SU-DHL-6 (cell line): ENCODE measurements at regions not wholly inside any gene's neighbourhood (a gene's known extent, or its start where the extent isn't known, plus 50 kb on each side); places are given as distances from the start of the nearest gene placed in this dataset.

Experiments
- H2AFZ ChIP-seq: fragments of 200-600 bp; sonication (generic); 2 replicates; pipeline ENCODE4 v1.6.1; 2014; ENCODE audit warnings: low read depth, mild to moderate bottlenecking, moderate library complexity, mixed read lengths, antibody characterized with exemption, low read length; ENCODE audit not compliant: severe bottlenecking
- H3F3A ChIP-seq: fragments of 200-600 bp; shearing (Covaris generic); 2 replicates; pipeline ENCODE4 v1.6.0; 2016; ENCODE audit warnings: antibody characterized with exemption, mild to moderate bottlenecking; ENCODE audit not compliant: insufficient read depth
- H3K27ac ChIP-seq: fragments of 200-600 bp; sonication (generic); 2 replicates; pipeline ENCODE4 v1.5.1; 2016; ENCODE audit warnings: low read depth, mild to moderate bottlenecking, low read length, moderate library complexity, mixed read lengths
- H3K27me3 ChIP-seq: fragments of 200-600 bp; sonication (generic), shearing (Covaris generic); 2 replicates; pipeline ENCODE4 v1.6.0; 2014; ENCODE audit warnings: mild to moderate bottlenecking, low read length
- H3K36me3 ChIP-seq: fragments of 200-600 bp; sonication (generic); 2 replicates; pipeline ENCODE4 v1.6.1; 2014; ENCODE audit warnings: mild to moderate bottlenecking, low read length, mixed read lengths
- H3K4me2 ChIP-seq: fragments of 300-600, 200-600 bp; shearing (Covaris generic), sonication (generic); 2 replicates; pipeline ENCODE4 v1.6.0; 2014; ENCODE audit warnings: low read length, low read depth, mild to moderate bottlenecking; ENCODE audit not compliant: poor library complexity, severe bottlenecking
- H3K4me3 ChIP-seq: fragments of 200-600 bp; sonication (generic); 2 replicates; pipeline ENCODE4 v1.5.1; 2014; ENCODE audit warnings: antibody characterized with exemption, low read length, mild to moderate bottlenecking, mixed read lengths; ENCODE audit not compliant: insufficient read depth, poor library complexity, severe bottlenecking
- H3K79me2 ChIP-seq: fragments of 200-600 bp; sonication (generic); 2 replicates; pipeline ENCODE4 v1.6.1; 2014; ENCODE audit warnings: mild to moderate bottlenecking, low read length, moderate library complexity; ENCODE audit not compliant: insufficient read depth
- H3K9ac ChIP-seq: fragments of 200-600 bp; sonication (generic); 2 replicates; pipeline ENCODE4 v1.7.0; 2014; ENCODE audit warnings: mild to moderate bottlenecking, low read length
- H3K9me2 ChIP-seq: fragments of 200-600 bp; sonication (generic); replicated peaks from 2 replicates; pipeline ENCODE4 v1.6.1; 2014; ENCODE audit warnings: low read length; ENCODE audit not compliant: insufficient read depth
- H3K9me3 ChIP-seq: fragments of 200-600 bp; sonication (generic); 2 replicates; pipeline ENCODE4 v1.6.1; 2014; ENCODE audit warnings: low read length, mixed read lengths; ENCODE audit not compliant: insufficient read depth
- H4K20me1 ChIP-seq: fragments of 200-600 bp; sonication (generic); 2 replicates; pipeline ENCODE4 v1.6.1; 2014; ENCODE audit warnings: low read depth, mild to moderate bottlenecking, antibody characterized with exemption, low read length, moderate library complexity, mixed read lengths
- EZH2phosphoT487 ChIP-seq: fragments of 200-600 bp; sonication (generic), shearing (Covaris generic); conservative IDR thresholded peaks from 2 replicates; pipeline ENCODE4 v1.6.1; 2018; ENCODE audit warnings: mild to moderate bottlenecking, antibody characterized with exemption, low read length, moderate library complexity, mixed read lengths
- TF ChIP-seq, protein P1 (sequence below): fragments of 200-600 bp; sonication (generic); IDR thresholded peaks from one replicate; pipeline ENCODE4 v1.5.1; 2017; ENCODE audit warnings: antibody characterized with exemption, mild to moderate bottlenecking, low read length, moderate library complexity; ENCODE audit not compliant: insufficient read depth, poor library complexity, severe bottlenecking

DNA sequence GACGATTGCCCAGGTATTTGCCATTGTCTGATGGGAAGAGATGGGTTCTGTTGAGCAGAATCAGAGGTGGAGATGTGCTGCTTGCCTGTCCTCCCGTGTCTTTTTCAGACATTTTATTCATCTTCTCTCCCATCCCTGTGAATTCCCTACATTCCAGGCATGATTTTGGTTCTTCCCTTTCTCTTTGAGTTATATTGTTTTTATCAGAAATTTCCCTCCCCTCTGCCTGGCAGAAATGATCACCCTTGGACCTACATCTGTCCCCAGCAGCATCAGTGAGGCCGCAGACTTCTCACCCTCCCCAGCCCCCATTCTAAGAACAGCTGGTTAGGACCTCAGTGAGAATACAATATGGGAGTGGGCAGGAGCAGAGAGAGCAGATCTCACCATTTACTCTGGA, 640.2 kb downstream of the CCDC171 start:
- TF ChIP-seq, protein P1, sequence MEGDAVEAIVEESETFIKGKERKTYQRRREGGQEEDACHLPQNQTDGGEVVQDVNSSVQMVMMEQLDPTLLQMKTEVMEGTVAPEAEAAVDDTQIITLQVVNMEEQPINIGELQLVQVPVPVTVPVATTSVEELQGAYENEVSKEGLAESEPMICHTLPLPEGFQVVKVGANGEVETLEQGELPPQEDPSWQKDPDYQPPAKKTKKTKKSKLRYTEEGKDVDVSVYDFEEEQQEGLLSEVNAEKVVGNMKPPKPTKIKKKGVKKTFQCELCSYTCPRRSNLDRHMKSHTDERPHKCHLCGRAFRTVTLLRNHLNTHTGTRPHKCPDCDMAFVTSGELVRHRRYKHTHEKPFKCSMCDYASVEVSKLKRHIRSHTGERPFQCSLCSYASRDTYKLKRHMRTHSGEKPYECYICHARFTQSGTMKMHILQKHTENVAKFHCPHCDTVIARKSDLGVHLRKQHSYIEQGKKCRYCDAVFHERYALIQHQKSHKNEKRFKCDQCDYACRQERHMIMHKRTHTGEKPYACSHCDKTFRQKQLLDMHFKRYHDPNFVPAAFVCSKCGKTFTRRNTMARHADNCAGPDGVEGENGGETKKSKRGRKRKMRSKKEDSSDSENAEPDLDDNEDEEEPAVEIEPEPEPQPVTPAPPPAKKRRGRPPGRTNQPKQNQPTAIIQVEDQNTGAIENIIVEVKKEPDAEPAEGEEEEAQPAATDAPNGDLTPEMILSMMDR = no peak
- TF ChIP-seq EZH2phosphoT487 = no peak
- H2AFZ ChIP-seq = no peak overlapping the region
- no peaks in the 10 kb centered on the region for H3K79me2 ChIP-seq
- no peaks in the 10 kb centered on the region for H3K9me2 ChIP-seq
- no peak overlapping the region for H3K27ac ChIP-seq
- no peaks in the 10 kb centered on the region for H3K27me3 ChIP-seq
- H3K4me2 ChIP-seq = no peak overlapping the region
- H3K36me3 ChIP-seq = no peaks in the 10 kb centered on the region
- H4K20me1 ChIP-seq = no peaks in the 10 kb centered on the region
- no peaks in the 10 kb centered on the region for H3F3A ChIP-seq
- no peaks in the 10 kb centered on the region for H3K9me3 ChIP-seq
- H3K9ac ChIP-seq = no peak overlapping the region
- no peak overlapping the region for H3K4me3 ChIP-seq

DNA sequence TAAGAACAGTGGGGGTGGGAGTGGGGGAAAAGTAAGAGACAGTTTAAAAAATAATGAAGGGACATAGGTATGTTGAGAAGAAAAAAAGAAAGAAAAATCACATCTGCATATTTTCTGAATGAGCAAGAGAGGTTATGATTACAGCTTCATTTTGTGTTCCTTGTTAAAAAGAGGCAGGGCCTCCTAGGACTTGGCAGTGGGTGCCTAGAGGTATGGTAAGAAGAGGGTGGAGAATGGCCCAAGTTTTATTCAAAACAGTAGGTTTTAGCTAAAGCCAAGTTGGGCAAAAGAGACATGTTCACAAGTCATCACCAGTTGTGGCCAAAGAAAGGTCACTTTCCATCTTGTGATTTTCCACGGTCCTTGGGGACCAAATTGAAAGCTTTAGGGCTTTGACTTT, 643.4 kb downstream of the CCDC171 start:
- no peak overlapping the region for H3K9ac ChIP-seq
- no peaks in the 10 kb centered on the region for H3K36me3 ChIP-seq
- no peak overlapping the region for H2AFZ ChIP-seq
- H3F3A ChIP-seq = no peaks in the 10 kb centered on the region
- no peaks in the 10 kb centered on the region for H3K9me3 ChIP-seq
- H3K4me2 ChIP-seq = no peak overlapping the region
- H4K20me1 ChIP-seq = no peaks in the 10 kb centered on the region
- no peaks in the 10 kb centered on the region for H3K79me2 ChIP-seq
- H3K4me3 ChIP-seq = no peak overlapping the region
- H3K9me2 ChIP-seq = no peaks in the 10 kb centered on the region
- no peaks in the 10 kb centered on the region for H3K27me3 ChIP-seq
- H3K27ac ChIP-seq = no peak overlapping the region
- TF ChIP-seq, protein P1 = no peak
- no peak for TF ChIP-seq EZH2phosphoT487

DNA sequence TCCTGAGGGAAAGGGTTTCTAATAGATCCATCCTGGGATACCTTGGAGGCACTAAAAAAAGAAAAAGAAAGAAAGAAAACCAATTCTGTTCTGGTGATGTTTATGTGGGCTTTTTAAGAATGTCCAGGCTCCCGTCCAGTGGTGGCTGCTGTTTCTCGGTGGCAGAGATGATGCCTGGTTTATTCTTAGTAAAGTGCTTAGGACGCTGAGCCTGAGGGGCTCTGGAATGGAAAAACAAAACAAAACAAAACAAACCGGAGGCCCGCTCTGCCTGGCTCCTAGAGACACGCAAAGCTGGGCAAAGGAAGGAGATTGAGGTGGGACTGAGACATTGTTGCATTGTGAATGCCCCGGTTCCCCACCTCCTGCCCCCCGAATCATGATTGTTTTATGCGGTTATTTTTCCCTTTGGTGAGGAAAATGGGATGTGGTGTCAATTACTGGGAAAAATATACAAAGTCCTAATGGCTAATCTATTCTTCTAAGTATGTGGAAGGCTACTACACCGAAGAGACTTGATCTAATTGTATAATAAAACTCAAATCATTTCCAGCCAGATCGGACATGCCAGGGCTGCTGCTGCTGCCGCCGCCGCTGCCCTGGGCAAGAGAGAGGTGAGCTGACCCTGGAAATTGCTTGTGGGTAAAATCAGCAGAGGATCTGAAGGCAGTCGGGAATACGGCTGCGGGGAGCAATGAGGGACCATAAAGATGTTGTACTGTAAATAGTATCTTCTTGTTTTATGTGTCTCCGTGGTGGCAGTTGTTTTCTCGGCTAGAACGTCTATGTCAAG, 644.9 kb downstream of the CCDC171 start:
- no peak overlapping the region for H3K4me2 ChIP-seq
- no peaks in the 10 kb centered on the region for H3K79me2 ChIP-seq
- no peaks in the 10 kb centered on the region for H3K36me3 ChIP-seq
- H3K27ac ChIP-seq = no peak overlapping the region
- no peaks in the 10 kb centered on the region for H3F3A ChIP-seq
- no peaks in the 10 kb centered on the region for H3K27me3 ChIP-seq
- no peak overlapping the region for H2AFZ ChIP-seq
- no peaks in the 10 kb centered on the region for H4K20me1 ChIP-seq
- H3K9me3 ChIP-seq = no peaks in the 10 kb centered on the region
- no peak overlapping the region for H3K4me3 ChIP-seq
- no peak overlapping the region for H3K9ac ChIP-seq
- no peaks in the 10 kb centered on the region for H3K9me2 ChIP-seq
- TF ChIP-seq, protein P1 = no peak
- TF ChIP-seq EZH2phosphoT487 = no peak
